ENCODE measurements at regions not wholly inside any gene's neighbourhood (a gene's known extent, or its start where the extent isn't known, plus 50 kb on each side); places are given as distances from the start of the nearest gene placed in this dataset.
A peak's percentile ranks its signal among the peaks of the same experiment; 100 is the strongest.

DNA sequence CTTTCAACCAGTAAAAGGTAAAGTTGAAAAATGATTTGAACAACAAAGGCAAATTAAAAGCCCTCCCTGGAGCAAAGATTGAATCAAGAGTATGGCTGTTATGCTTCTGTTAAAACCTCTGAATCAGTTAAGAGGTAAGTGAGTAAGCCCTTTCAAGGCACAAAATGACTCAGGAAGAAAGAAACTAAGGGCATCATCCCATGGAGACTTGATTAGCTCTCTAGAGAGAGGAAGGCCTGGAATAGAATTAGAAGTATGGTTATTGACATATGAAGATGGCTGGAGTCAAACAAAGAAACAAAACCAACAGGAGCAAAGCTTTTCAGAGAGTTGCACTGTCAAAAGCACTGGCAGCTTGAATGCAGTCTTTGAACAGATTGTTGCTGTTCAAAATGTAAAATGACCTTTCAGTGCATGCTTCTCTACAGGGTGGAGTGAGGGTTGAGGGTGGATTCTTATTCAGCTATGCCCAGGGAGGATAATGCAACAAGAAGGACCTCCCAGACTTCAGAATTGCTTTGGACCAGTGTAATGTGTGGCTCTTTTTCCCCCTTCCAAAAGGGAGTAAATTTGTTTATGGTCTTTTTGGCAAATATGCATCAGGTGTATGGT, 365.5 kb downstream of the GBA3 start:
- Histone ChIP-seq H3K18ac (ENCODE audit: insufficient read length, low read depth, low read length) (no peak overlapping the region), H4K5ac (ENCODE audit: insufficient read length, low read depth, low read length) (no peak overlapping the region), H2BK15ac (ENCODE audit: low read depth, low read length) (no peak overlapping the region), H4K8ac (replicated peaks; ENCODE audit: insufficient read length, low read depth, low read length) (no peak overlapping the region), H3K14ac (ENCODE audit: insufficient read depth, low read length) (no peak overlapping the region), H3K9ac (ENCODE audit: extremely low read depth, insufficient read length, low read length) (no peak overlapping the region), H3K79me1 (ENCODE audit: insufficient read depth, low read depth, low read length, poor library complexity, severe bottlenecking) (no peaks in the 10 kb centered on the region), H3K9me3 (ENCODE audit: control insufficient read depth, low read depth, low read length) (no peaks in the 10 kb centered on the region), H2BK20ac (ENCODE audit: low read depth, low read length, poor library complexity, severe bottlenecking) (no peak overlapping the region), H2AFZ (ENCODE audit: low read length) (no peak overlapping the region), H4K91ac (ENCODE audit: insufficient read length, low read depth, low read length) (no peak overlapping the region), H3K79me2 (ENCODE audit: insufficient read depth, low read length) (no peaks in the 10 kb centered on the region), H3T11ph (ENCODE audit: low read length) (no peak overlapping the region), H3K4ac (ENCODE audit: low read depth, low read length) (no peak overlapping the region), H2BK12ac (ENCODE audit: insufficient read length, low read depth, low read length) (no peak overlapping the region), H3K56ac (ENCODE audit: insufficient read length, low read depth, low read length) (no peak overlapping the region), H3K4me2 (ENCODE audit: insufficient read depth, insufficient read length, low read length) (no peak overlapping the region), H3K23ac (ENCODE audit: insufficient read length, low read depth, low read length) (no peak overlapping the region), H2BK120ac (ENCODE audit: low read depth, low read length, poor library complexity, severe bottlenecking) (no peak overlapping the region), H2BK5ac (ENCODE audit: insufficient read length, low read length) (no peak overlapping the region), H3K4me1 (ENCODE audit: insufficient read depth, low read length) (no peaks in the 10 kb centered on the region), H4K20me1 (ENCODE audit: control insufficient read depth, insufficient read depth, insufficient read length) (no peaks in the 10 kb centered on the region), H3K27ac (ENCODE audit: insufficient read length, low read depth, low read length) (no peak overlapping the region), H3K23me2 (ENCODE audit: insufficient read length, low read depth, low read length, poor library complexity, severe bottlenecking) (no peaks in the 10 kb centered on the region), H3K27me3 (ENCODE audit: insufficient read depth, low read length) (no peaks in the 10 kb centered on the region), H2AK5ac (ENCODE audit: insufficient read length, low read length) (no peak overlapping the region)
- TF ChIP-seq, protein P1, sequence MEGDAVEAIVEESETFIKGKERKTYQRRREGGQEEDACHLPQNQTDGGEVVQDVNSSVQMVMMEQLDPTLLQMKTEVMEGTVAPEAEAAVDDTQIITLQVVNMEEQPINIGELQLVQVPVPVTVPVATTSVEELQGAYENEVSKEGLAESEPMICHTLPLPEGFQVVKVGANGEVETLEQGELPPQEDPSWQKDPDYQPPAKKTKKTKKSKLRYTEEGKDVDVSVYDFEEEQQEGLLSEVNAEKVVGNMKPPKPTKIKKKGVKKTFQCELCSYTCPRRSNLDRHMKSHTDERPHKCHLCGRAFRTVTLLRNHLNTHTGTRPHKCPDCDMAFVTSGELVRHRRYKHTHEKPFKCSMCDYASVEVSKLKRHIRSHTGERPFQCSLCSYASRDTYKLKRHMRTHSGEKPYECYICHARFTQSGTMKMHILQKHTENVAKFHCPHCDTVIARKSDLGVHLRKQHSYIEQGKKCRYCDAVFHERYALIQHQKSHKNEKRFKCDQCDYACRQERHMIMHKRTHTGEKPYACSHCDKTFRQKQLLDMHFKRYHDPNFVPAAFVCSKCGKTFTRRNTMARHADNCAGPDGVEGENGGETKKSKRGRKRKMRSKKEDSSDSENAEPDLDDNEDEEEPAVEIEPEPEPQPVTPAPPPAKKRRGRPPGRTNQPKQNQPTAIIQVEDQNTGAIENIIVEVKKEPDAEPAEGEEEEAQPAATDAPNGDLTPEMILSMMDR (conservative IDR thresholded peaks at IDR 0.05): no peak
- peak overlapping the region in 1 of 3 experiments; percentile 9; a peak in 1 of 7 replicates for H3K27ac Mint-ChIP-seq
- peaks cover 10 to 15% of the 10 kb centered on the region in 2 experiments for H3K4me1 Mint-ChIP-seq
- H3K9me3 Mint-ChIP-seq: no peaks in the 10 kb centered on the region
- no peak overlapping the region for H3K4me3 Mint-ChIP-seq
- H3K36me3 Mint-ChIP-seq (ENCODE audit: insufficient read depth in 1 of 3, low read depth in 3 of 3): no peaks in the 10 kb centered on the region
- DNase-seq: no peak
- no peaks in the 10 kb centered on the region; the same call in 1 of the 2 replicates for H3K27me3 Mint-ChIP-seq (ENCODE audit: low read depth)
